Hematopoietic multipotent progenitor cell treated with erythropoietin and hydrocortisone succinate and interleukin-3 and kit ligand, for 6 days (in vitro differentiated cells): ENCODE measurements at regions not wholly inside any gene's neighbourhood (a gene's known extent, or its start where the extent isn't known, plus 50 kb on each side); places are given as distances from the start of the nearest gene placed in this dataset.

ENCODE experiments used
- DNase-seq: peaks from one replicate; pipeline ENCODE4 v3.0.0-alpha.2; 2015

DNA sequence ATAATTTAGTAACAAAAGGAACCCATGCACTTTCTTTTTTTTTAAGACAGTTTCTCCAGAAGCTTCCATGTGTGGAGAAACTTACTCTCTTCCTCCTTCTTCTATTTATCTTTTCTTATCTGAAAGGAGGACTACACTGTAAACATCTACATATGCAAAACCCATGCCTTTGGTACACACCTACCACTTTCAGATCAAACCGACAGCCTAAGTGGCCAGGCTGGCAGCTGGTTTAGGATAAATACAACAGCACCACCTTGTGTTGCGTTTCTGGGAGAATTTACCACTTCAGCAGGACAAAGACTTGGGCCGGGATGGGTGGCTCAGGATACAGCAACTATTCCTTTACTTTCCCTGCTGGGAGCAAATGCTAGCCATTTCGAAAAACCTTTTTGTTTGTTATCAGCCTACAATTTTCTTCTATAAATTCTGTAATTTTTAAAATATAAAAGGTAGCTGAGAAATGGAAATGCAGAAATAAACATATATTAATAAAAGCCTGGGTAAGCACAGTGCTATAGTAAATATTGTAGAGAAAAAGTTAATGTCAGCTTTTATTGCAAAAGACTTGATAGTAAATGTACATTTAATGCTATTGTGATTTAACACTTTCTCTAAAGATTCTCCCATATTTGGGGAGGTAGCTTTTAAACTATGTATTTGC is 94.0 kb upstream of the RFC3 start:
- DNase-seq, result peak; percentile 87

DNA sequence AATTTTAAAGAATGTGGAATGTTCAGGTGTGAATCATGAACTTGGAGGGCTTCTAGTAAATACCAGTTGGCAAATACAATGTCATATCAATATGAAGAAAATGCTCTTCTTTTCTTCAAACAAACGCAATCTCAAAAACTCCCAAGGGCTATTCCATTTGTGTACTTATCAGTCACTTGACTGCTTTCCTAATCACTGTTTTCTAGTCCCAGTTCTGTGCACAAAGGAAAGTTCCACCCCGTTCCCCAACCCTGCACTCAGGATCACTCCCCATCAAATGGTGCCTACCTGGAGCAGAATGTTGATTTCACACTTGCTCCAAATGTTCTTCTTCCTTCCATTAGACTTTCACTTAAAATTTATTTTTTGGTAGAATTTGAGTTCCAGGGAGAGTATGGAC is 92.6 kb upstream of the RFC3 start:
- DNase-seq, result no peak

DNA sequence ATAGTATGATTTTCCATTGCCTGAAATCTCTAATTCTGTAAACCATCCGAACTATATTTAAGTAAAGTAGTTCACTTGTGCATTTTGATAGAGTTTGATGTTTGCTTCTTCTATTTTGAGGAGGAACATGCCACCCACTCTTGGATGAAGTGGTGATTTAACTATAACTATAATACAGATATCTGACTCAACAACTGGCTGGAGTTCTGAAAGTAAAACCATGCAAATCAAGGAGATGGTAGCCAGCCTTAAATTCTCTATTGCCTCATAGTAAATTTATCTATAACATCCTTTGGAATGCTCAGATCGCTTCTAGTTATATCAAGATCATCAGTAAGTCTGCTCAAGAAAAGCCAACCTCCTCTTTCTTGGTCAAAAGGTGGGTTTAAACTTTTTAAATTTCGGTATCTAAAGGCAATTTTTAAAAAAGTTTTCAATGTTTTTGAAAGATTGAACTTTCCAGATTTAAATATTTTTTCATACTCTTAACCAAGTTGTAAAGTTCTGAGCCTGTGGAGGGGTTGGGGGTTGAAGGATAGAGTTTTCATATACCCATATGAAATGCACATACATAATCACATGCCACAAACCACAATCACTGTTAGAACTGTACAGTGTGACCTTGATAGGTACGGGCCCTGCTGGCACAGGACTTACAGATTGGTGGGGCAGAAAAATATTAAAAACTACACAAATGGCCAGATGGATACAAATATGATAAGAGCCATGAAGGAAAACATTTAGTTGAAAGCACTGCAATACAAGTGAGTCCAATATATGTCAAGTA is 90.5 kb upstream of the RFC3 start:
- no peak for DNase-seq

DNA sequence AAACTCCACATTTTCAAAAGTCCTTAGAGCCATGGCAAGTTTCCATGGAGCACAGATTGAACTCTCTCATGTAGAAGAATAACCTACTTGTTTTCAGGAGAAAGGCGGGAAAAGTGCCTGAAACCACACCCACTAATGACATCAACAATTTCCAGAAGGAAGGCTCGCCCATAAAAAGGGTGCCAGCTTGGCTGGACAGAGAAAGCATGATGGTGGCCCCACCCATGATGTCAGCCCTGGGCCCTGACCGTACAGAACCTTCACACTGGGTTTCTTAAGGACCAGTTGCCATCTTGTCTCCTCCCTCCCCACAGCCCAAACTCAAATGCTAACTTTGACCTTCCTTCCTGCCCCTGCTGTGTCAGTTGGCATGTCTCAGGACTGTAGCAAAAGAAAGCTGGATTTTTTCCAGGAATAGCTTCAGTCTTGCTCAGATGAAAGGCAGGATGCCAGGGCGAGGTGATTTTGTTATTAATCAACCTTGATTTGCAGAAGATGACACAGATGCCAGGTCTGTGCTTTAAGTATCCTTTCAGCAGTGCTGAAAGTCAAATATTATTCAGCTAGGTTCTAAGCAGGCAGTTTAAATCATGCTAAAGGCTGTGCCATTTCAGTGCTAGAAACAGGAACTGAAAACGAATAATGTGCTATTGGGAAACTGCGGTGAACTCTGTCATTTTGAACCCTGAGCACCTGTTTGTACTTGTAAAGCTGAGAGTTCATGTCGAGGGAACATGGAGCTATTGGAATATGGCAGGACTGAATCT is 89.5 kb upstream of the RFC3 start:
- DNase-seq, result peak; percentile 22

DNA sequence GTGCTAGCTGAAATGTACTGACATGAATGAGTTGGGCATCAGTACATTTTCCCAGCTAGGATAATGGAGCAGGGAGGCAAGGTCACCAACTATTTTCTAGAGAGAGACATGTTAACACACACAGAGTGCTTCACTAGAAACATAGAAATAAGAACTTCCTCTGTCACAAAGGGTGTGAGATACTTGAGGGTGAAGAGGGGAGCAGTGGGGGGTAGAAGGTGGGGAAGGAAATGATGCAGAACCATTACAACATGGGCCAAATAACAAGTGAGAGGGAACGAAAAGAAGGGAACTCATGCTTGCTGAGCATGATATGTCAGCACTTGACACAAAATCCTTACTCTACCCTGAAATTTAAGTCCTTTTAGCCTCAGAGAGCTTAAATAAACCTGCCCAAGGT is 87.8 kb upstream of the RFC3 start:
- DNase-seq, result peak; percentile 35

DNA sequence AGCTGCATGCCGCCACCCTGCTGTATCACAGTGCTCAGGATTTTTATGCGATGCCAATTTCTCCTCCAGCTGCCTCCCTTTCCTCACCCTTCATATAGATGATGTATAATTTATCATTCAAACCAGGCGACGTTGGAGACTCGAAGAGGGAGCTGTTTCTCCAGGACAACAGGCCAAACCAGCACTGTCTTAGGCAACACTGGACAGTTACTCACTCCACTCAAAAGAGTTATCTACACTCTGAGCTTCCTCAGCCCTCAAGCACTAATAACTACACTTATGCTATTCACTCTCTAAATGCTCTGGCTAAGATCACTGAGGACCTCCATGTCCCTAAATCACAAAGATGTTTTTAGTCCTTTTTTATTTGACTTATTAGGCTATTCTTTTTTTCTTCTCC is 87.3 kb upstream of the RFC3 start:
- DNase-seq, result no peak

DNA sequence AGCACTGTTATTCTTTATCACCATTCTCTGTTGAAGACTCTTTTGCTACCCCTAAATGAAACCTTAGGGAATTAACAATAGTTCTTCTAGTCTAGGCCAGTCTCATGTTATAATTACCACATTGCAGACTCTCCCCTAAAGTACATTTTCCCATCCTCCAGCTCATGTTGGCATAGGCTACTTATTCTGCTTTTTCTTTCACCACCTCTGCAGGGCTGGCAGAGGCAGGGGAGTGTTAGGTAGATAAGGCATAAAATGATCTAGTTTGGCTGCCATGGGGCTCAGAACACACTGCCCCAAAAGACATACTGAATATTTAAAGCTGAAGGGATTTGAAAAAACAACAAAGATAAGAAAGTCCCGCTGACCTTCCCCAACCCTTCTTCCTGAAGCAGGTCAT is 82.7 kb upstream of the RFC3 start:
- no peak for DNase-seq

DNA sequence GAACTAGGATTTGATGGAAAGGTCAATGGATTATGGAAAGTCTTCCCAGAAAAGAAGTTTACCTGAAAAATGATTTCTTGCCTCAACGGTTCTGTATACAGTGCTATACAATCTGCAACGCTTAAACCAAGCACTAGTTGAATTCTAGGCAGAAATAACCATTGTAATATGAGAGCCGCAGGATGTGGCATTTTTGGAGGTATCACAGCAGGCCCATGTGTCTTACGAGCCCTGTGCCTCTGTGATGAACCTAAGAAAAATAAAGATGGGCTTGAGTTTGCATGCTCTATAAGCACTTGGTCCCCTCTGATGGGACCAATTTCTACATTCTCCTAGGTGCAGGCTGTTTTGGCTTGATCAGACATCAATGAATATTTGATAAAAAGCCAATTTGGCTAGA is 78.7 kb upstream of the RFC3 start:
- no peak for DNase-seq

DNA sequence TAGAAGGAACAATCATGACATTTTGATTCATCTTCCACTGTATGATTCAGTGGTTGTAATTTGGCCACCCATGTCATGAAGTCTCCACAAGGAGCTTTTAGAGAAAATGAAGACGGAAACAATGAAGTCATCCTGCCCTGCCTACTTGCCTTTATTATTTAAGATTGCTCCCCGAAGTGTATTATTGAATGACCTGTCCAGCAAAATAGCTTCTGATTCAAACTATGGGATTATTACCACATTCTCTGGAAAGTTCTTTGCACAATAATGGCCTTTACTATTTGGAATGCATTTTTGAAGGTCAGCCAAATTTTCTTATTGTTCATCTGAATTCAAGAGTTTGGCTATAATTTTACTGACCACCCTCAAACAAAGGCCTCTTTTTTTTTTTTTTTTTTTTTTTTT is 77.8 kb upstream of the RFC3 start:
- DNase-seq, result no peak

DNA sequence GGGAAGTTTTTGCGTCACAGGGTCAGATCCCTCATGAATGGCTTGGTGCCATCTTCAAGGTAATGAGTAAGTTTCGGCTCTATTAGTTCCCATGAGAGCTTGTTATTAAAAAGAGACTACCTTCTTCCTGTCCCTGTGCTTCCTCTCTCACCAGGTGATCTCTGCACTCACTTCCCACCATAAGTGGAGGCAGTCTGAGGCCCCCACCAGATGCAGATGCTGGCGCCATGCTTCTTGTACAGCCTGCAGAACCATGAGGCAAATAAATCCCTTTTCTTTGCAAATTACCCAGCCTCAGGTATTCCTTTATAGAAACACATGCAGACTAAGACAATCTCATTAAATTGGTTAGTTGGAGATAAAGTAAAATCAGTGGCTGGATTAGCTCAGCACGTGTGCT is 75.6 kb upstream of the RFC3 start:
- no peak for DNase-seq

DNA sequence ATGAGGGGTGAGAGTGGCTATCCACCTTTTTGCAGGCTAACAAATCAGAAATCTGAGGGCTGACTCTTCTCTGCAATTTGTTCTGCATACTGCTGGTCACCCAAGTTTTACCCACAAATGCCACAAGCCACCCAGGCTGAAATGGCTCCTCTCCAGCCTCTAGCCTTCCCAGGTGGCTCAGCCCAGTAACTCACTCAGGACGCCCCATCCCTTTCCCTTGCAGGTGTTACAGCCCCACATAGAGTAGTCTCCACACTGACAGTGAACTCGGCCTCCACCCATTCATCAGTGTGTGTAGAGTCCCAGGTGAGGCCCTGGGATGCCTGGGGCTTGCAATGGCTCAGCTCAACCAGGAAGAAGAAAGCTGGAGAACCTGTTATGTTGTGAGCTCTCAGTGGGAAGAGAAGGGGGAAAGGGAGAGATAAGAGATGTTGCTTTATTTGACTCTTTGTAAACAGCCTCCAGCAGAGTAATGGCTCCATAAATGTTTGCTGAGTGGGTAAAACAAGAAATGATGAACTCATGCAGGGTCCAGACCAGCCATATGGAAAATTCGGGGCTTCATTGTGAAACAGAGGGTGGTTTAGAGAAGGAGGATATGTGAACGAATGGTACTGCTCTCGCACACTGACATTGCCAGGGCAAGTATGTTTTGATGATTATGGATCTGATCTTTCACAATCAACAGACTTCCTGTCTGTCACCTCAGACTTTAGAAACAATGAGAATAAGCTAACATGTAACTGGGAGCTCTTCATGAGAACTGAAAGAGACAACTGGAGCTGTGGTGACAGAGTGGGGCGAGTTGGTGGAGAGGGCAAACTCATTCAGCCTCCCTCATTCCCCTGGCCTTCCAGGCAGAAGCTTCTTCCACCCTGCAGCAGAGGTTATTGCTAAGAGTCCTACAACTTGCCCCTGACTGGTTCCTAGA is 74.2 kb upstream of the RFC3 start:
- peak; percentile 63 for DNase-seq

DNA sequence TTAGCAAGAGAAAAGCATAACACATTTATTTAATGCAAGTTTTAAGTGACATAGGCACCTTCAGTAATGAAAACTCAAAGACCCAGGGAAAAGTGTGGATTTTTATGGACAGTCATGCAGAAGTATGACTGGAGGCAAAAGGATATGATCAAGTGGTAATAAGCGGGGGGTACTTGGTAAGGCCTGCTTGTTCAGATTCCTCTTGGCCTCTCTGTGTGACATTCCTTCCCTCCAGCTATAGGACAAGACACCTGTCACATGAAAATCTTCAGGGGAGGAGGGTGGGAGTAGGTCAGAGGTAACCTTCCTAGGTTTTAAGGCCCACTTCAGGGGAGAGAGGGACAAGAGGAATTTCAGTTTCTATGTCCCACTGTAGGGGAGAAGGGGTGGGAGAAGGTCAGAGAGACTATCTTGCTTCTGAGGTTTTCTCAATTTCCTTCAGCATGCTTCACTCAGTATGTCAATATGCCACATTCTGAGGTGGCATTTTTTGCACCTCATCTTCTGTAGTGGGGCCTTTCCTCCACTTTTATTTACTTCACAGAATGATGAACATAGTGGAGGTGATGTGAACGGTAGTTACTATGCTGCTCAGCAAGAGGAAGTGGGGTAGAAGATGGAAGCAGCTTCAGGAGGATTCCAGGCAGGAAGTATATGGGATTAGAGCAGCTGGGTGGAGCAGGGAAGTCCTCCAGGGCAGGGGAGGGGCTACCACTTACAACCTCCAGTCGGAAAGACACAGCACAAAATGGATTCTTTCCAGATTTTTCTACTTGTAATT is 73.2 kb upstream of the RFC3 start:
- DNase-seq, result no peak

DNA sequence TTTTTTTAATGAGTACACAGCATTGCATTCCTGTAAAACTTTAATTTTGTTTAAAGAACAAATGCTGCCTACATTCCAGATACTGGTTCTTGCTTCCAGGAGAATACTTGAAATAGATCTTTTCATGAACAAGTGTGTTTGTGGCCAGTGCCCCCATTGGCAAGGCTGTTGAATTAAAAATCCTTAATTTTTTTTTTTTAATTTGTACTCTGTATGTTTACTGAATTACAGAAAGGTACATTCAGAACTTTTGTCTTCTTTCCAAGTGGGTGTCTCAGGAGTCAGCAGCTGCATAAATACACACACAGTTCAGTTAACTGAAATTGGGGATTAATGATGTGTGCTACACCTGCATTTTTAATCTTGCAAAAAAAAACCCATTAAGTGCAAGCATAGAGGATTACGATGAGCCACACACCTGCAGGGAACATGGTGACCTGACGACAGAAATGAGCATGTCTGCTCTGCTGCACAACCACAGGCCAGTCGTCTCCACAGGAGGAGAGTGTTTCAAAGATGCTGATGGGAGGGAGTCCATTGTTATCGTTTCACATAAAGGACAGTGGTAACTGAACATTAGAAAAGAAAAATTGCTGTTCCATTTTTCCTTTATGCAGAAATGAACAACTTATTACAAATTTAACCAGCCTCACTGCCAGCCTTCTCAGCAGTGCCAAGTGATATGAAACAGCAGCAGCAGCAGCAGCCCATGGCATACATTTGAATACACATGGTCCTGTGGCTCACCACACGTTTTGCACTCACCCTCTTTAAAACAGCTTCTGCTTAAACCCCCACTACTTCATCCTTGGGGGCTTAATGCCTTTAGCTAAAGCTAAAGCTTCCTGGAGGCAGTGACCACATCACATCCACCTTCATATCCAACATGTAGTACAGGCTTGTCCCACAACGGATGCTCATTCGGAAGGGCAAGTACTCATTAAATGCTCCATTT is 72.3 kb upstream of the RFC3 start:
- no peak for DNase-seq

DNA sequence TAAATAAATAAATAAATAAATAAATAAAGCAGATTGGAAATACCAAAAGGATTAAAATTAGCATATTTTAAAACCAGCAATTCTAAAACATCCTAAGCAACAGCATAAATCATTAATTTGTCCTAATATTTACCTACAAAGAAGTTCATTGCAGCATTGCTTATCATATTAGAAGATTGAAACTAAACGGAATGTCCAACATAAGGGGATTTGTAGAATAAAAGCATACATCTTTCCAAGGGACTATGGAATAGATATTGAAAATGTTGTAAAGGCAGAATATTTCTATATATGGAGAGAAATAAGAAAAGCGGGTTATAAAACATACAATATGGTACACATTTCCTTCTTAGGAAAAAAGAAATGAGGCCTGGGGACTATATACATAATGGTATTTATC is 71.1 kb upstream of the RFC3 start:
- no peak for DNase-seq

DNA sequence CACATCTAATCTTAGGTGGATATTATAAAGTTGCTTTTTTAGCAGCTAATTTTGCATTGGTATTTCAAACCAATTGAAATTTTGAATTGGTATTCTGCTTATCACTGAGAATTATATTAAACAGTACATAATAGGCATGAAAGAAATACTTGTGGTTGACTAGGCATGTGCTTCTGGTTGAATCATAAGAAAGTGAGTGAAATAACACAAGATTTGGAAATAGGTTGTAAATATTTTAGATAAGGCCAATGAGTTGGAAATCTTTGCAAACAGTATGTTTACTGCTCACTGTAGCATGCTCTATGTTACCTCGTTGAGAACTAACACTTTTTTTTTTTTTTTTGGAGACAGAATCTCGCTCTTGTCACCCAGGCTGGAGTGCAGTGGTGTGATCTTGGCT is 66.8 kb upstream of the RFC3 start:
- no peak for DNase-seq

DNA sequence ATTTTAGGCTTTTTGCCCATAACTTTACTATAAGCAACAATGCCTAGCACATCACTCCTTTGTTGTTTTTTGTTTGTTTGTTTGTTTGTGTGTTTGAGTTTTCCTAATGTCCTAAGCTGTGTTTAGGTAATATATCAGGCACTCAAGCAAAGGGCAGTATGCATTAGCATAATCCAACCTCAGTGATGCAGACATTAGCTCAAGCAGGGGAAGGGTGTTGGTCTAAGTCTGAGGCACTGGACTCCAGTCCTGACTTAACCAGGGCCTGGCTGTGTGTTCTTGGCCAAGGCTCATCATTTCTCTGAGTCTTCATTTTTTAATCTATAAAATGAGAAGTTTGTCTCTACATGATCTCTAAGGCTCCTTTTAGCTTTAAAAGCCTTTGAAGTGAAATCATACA is 65.9 kb upstream of the RFC3 start:
- DNase-seq, result no peak

DNA sequence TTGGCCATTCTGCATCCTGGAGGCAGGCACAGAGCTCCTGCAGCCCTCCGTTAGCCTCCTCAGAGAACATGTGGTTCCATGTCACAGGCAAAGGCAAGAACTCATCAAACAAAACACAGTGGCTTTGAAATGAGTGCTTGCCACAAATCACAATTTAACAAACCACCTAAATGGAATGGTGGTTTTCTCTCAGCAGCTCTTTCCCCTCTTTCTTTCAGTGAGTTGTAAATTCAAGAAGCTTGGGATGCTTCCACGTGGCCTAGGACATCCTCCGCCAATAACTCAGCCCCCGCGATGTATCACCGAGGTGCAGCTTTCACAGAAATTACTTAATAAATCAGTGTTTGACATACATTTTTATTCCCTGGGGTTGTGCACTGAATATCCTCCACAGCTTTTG is 65.4 kb upstream of the RFC3 start:
- no peak for DNase-seq

DNA sequence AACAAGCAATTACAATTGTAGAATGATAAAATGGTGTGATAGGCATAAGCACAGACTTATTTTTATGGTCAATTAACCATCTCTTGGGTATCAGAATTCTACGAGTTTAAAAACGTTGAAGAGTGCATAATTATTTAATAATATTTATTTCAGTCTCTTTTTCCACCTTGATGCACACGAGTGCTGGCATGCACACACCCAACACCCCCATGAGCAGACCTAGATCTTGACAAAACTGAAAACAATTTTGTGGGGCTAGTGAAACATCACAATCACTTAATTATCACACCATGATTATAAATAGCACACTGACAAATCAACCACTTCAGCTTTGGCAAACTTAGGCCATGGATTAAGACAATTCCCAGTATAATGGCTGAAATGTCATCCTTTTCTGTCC is 61.0 kb upstream of the RFC3 start:
- no peak for DNase-seq

DNA sequence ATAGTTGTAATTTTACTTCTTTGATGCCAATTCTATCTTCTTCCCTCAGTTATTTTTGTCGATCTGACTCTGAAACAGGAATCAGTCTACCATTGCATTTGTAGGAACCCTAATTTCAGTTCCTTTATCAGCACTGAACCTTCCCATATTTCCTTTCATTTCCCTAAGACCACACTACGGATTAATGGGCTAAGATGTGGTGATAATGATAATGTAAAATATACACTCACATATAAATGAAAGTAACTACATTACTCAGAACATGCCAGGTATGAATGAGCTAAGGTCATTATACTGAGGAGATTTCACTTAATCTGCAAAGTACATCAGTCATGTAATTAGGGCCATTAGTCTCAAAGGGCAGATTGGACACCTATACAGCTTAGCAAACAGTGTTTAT is 60.2 kb upstream of the RFC3 start:
- no peak for DNase-seq

DNA sequence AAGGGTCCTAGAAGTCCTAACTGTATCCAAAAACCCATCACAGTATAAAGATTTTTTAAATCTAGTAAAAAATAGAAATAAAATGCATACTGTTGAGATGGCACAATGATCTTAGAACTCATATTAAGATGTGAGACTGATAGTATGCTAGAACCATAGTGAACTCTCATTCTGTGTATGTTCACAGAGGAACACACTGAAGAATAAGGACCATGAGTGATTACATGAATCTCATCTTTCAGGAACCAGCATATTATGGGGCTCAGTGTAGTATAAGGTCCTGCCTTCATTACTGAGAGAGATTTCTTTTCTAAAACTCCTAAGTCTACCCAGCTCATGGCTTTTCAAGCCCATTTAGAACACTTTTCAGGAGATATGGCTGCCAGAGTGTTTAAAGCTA is 59.8 kb upstream of the RFC3 start:
- DNase-seq, result no peak

DNA sequence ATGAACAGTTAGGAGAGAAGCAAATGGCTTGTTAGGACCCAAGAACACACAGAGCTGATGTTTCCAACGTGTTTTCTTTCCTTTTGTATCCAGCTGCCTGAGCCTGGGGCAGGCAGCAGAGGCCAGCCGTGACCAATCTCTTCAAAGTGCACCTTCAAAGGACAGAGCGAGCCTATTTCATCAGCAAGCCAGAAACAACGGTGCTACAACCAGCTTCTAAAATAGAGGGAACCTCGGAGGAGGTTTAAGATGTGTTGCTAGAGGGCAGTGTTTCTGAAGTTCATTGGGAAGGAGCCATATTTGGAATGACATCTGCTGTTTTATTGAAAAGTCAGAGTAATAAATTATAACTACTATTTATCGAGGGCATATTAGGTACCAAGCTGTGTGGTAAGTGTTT is 56.2 kb upstream of the RFC3 start:
- no peak for DNase-seq
